OCI-LY1 (cell line): ENCODE measurements at regions not wholly inside any gene's neighbourhood (a gene's known extent, or its start where the extent isn't known, plus 50 kb on each side); places are given as distances from the start of the nearest gene placed in this dataset.

ENCODE experiments used
- H2AFZ ChIP-seq: fragments of 200-600 bp; sonication (generic), shearing (Covaris generic); 2 replicates; pipeline ENCODE4 v1.6.0; 2014; ENCODE audit warnings: antibody characterized with exemption, mild to moderate bottlenecking, low read length
- H3F3A ChIP-seq: fragments of 200-600 bp; sonication (generic), shearing (Covaris generic); 2 replicates; pipeline ENCODE4 v1.6.0; 2014; ENCODE audit warnings: mild to moderate bottlenecking, antibody characterized with exemption, low read length, moderate library complexity; ENCODE audit not compliant: insufficient read depth
- H3K27ac ChIP-seq: fragments of 200-600 bp; sonication (generic); 2 replicates; pipeline ENCODE4 v1.5.1; 2014; ENCODE audit warnings: low read length, mixed run types, mild to moderate bottlenecking, low read depth; ENCODE audit not compliant: poor library complexity, severe bottlenecking
- H3K27me3 ChIP-seq: fragments of 200-600 bp; sonication (generic); 2 replicates; pipeline ENCODE4 v1.6.0; 2014; ENCODE audit warnings: antibody characterized with exemption, mild to moderate bottlenecking, low read length, moderate library complexity; ENCODE audit not compliant: insufficient read depth
- H3K36me3 ChIP-seq: fragments of 200-600 bp; sonication (generic); 2 replicates; pipeline ENCODE4 v1.6.1; 2014; ENCODE audit warnings: mild to moderate bottlenecking, antibody characterized with exemption, low read length, moderate library complexity, mixed read lengths; ENCODE audit not compliant: insufficient read depth
- H3K4me1 ChIP-seq: fragments of 200-600 bp; sonication (generic); 2 replicates; pipeline ENCODE4 v1.5.1; 2014; ENCODE audit warnings: mild to moderate bottlenecking, low read length, moderate library complexity; ENCODE audit not compliant: insufficient read depth, severe bottlenecking
- H3K4me2 ChIP-seq: fragments of 200-600 bp; sonication (generic), shearing (Covaris generic); 2 replicates; pipeline ENCODE4 v1.6.1; 2014; ENCODE audit warnings: low read length
- H3K4me3 ChIP-seq: fragments of 200-600 bp; sonication (generic); 2 replicates; pipeline ENCODE4 v1.5.1; 2014; ENCODE audit warnings: low read length, low read depth, mild to moderate bottlenecking, mixed read lengths; ENCODE audit not compliant: poor library complexity, severe bottlenecking
- H3K79me2 ChIP-seq: fragments of 200-600 bp; shearing (Covaris generic); 2 replicates; pipeline ENCODE4 v1.6.1; 2016; ENCODE audit warnings: mixed run types, low read length, mixed read lengths; ENCODE audit not compliant: insufficient read depth
- H3K9ac ChIP-seq: fragments of 200-600 bp; sonication (generic), shearing (Covaris generic); 2 replicates; pipeline ENCODE4 v1.6.1; 2014; ENCODE audit warnings: mild to moderate bottlenecking, low read length, mixed read lengths
- H3K9me2 ChIP-seq: fragments of 200-600 bp; sonication (generic), shearing (Covaris generic); 2 replicates; pipeline ENCODE4 v1.6.1; 2014; ENCODE audit warnings: low read depth, mild to moderate bottlenecking, low read length, mixed read lengths
- H3K9me3 ChIP-seq: fragments of 200-600 bp; shearing (Covaris generic); 2 replicates; pipeline ENCODE4 v1.6.1; 2014; ENCODE audit warnings: low read length, mixed read lengths
- H4K20me1 ChIP-seq: fragments of 200-600 bp; sonication (generic), shearing (Covaris generic); 2 replicates; pipeline ENCODE4 v1.6.0; 2016; ENCODE audit warnings: mild to moderate bottlenecking, low read length; ENCODE audit not compliant: insufficient read depth
- CTCF ChIP-seq: fragments of 200-600 bp; sonication (generic), shearing (Covaris generic); IDR thresholded peaks from 2 replicates; pipeline ENCODE4 v1.5.1; 2017; ENCODE audit warnings: mild to moderate bottlenecking, antibody characterized with exemption, low read length, moderate library complexity, mixed read lengths
- EZH2 ChIP-seq: fragments of 200-600 bp; sonication (generic), shearing (Covaris generic); IDR thresholded peaks from 2 replicates; pipeline ENCODE4 v1.8.0; 2017; ENCODE audit warnings: borderline replicate concordance, mixed run types, mild to moderate bottlenecking, antibody characterized with exemption, low read length, moderate library complexity, mixed read lengths

DNA sequence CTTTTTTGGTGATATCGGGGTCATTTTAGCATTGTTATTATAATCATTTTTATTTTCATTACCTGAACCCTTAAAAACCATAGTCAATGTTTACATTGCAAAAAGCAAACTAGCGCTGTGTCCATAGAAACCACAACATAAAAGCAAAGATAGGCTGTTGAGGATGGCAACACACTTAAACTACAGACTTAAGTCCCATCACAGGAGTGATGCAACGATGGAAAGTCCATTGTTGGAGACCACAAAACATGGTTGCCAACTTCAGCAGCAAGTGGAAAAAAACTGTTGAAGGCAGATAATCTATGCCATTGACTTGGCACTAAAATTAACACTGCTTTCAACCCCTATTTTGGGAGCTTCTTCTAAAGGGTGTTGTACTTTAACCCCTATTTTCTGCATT is 398.8 kb upstream of the IGFBP3 start:
- Histone ChIP-seq H3F3A (no peaks in the 10 kb centered on the region), H3K36me3 (no peaks in the 10 kb centered on the region), H3K9me3 (no peaks in the 10 kb centered on the region), H3K4me2 (no peak overlapping the region), H3K27ac (no peak overlapping the region), H3K79me2 (no peaks in the 10 kb centered on the region), H3K4me3 (no peak overlapping the region), H4K20me1 (no peaks in the 10 kb centered on the region), H3K27me3 (no peaks in the 10 kb centered on the region), H3K9ac (no peak overlapping the region), H3K9me2 (no peaks in the 10 kb centered on the region), H3K4me1 (no peaks in the 10 kb centered on the region), H2AFZ (no peak overlapping the region)
- TF ChIP-seq EZH2 (no peak), CTCF (no peak)

GRCh38 chr7:46318276-46318675 is 397.2 kb upstream of the IGFBP3 start:
- Histone ChIP-seq H3F3A (no peaks in the 10 kb centered on the region), H2AFZ (no peak overlapping the region), H3K9ac (no peak overlapping the region), H4K20me1 (no peaks in the 10 kb centered on the region), H3K9me3 (no peaks in the 10 kb centered on the region), H3K27me3 (no peaks in the 10 kb centered on the region), H3K79me2 (no peaks in the 10 kb centered on the region), H3K9me2 (no peaks in the 10 kb centered on the region), H3K4me1 (no peaks in the 10 kb centered on the region), H3K4me2 (no peak overlapping the region), H3K27ac (no peak overlapping the region), H3K36me3 (no peaks in the 10 kb centered on the region), H3K4me3 (no peak overlapping the region)
- TF ChIP-seq CTCF: no peak
- TF ChIP-seq EZH2: no peak

- H3K9ac ChIP-seq: no peak overlapping the region
- H3K36me3 ChIP-seq: no peaks in the 10 kb centered on the region
- H3K9me3 ChIP-seq: no peaks in the 10 kb centered on the region
- H4K20me1 ChIP-seq: no peaks in the 10 kb centered on the region
- H3K4me1 ChIP-seq: no peaks in the 10 kb centered on the region
- no peak overlapping the region for H3K4me3 ChIP-seq
- no peaks in the 10 kb centered on the region for H3F3A ChIP-seq
- H2AFZ ChIP-seq: no peak overlapping the region
- no peak overlapping the region for H3K4me2 ChIP-seq
- no peaks in the 10 kb centered on the region for H3K79me2 ChIP-seq
- H3K9me2 ChIP-seq: no peaks in the 10 kb centered on the region
- TF ChIP-seq EZH2: no peak
- no peak for TF ChIP-seq CTCF
- H3K27ac ChIP-seq: no peak overlapping the region
- H3K27me3 ChIP-seq: no peaks in the 10 kb centered on the region
Observed at GRCh38 chr7:46317256-46317655, 396.2 kb upstream of the IGFBP3 start.
